HG02884 (cell line): ENCODE measurements at regions not wholly inside any gene's neighbourhood (a gene's known extent, or its start where the extent isn't known, plus 50 kb on each side); places are given as distances from the start of the nearest gene placed in this dataset.
"Not testable (repeated sequence)": the region's sequence is repeated elsewhere in the genome, so short reads cannot be mapped to it uniquely, and the experiment has no call there.

ENCODE experiments used
- ATAC-seq: cut with Tn5 transposase; IDR thresholded peaks from one replicate; pipeline ENCODE4 v1.9.1; 2021; ENCODE audit warnings: mild to moderate bottlenecking, moderate library complexity; ENCODE audit not compliant: unreplicated experiment

DNA sequence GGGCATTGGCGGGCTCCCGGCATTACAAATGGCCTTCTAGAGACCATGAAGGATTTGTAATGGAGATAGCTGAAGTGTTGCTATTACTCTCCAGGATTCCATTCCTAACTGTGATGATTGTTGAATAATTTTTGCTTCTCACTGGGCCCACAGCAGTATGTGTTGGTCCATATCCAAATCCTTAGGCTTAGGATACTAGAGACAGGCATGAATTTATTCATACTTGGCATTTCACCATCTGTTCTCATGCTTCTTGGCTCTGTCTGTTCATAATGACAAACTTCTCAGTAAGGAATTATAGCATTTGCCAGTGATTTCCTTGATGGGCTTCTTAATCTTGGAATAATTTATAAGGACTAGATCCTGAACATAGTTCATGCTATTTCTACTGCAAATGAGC lies 832.9 kb downstream of the C12orf50 start:
- no peak for ATAC-seq

DNA sequence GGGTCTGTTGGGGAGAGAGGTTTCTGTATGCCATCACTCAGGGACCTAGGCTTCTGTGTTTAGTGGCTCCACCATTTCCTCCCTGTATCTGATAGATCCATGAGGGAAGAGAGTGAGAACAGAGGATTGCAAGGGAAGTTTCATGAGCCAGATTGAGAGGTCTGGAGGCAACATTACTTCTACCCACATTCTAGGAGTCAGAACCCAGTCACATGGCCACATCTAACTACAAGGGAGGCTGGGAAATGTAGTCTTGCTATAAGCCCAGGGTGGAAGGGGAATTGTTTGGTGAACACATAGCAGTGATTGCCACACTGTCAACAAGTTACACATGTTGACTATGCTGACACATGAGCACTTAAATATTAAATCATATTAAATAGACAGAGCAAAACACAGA lies 834.8 kb downstream of the C12orf50 start:
- ATAC-seq: not testable (repeated sequence)

DNA sequence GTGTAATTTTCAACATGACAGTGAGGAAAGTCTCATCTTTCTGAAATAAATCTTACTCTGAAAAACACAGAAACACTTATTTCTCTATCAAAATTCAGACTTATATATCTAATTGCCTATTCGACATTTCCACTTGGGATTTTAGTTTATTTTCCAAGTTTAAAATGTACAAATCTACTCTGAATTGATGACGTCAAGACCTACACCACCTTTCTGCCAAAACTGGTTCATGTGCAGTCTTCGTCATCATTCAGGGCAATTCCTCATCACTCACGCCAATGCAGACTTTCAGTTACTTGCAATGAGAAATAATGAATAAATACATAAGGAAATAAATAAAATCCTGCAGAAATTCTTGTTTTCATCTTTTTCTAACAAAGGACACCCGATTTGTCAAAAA lies 843.8 kb downstream of the C12orf50 start:
- ATAC-seq: no peak

DNA sequence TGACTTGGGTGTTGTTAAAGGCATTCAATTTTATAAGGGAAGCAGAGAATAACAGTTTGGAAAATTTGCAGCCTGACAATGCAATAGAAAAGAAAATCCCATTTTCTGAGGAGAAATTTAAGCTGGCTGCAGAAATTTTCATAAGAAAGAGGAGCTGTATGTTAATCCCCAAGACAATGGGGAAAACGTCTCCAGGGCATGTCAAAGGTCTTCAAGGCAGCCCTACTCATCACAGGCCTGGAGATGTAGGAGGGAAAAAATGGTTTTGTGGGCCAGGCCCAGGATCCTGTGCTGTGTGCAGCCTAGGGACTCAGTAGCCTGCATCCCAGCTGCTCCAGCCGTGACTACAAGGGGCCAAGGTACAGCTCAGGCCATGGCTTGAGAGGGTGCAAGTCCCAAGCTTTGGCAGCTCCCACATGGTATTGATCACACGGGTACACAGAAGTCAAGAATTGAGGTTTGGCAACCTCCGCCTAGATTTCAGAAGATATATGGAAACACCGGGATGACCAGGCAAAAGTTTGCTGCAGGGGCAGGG lies 846.4 kb downstream of the C12orf50 start:
- no peak for ATAC-seq

DNA sequence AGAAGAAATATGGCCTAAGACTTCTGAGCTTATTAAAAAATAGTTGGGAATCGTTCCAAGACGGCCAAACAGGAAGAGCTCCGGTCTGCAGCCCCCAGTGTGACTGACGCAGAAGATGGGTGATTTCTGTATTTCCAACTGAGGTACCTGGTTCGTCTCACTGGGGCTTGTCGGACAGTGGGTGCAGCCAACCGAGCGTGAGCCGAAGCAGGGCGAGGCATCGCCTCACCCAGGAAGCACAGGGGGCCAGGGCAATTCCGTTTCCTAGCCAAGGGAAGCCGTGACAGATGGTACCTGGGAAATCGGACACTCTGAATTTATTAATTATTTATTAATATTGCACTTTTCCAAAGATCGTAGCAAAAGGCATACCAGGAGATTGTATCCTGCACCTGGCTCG lies 857.8 kb downstream of the C12orf50 start:
- no peak for ATAC-seq

DNA sequence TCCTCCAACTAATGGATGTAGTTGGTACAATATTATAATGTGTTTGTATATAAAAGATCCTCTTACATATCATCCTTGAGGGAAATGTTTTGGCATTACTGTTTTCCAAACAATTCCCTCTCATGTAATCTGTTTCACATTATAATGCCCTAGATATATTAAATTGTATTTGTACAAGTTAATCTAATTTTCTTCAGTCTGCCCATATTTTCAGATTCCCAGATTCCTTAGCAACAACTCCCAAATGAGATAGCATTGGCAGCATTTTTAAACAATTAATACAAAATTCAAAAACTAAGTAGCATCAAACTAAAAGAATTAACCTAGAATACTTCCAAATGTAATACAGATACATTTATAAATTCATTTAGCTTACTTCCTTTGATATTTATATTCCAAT lies 860.2 kb downstream of the C12orf50 start:
- no peak for ATAC-seq

DNA sequence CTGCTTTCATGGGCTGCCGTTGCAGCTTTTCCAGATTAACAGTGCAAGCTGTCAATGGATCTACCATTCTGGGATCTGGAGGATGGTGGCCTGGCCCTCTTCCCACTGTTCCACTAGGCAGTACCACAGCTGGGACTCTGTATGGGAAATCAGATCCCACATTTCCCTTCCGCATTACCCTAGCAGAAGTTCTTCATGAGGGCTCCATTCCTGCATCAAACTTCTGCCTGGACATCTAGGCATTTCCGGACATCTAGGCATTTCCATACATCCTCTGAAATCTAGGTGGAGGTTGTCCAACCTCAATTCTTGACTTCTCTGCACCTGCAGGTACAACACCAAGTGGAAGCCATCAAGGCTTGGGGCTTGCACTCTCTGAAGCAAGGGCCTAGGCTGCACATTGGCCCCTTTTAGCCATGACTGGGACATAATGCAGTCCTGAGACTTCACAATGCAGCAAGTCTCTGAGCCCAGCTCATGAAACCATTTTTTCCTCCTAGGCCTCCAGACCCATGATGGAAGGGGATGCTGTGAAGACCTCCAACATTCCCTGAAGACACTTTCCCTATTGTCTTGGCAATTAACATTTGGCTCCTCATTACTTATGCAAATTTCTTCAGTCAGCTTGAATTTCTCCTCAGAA lies 863.3 kb downstream of the C12orf50 start:
- no peak for ATAC-seq

DNA sequence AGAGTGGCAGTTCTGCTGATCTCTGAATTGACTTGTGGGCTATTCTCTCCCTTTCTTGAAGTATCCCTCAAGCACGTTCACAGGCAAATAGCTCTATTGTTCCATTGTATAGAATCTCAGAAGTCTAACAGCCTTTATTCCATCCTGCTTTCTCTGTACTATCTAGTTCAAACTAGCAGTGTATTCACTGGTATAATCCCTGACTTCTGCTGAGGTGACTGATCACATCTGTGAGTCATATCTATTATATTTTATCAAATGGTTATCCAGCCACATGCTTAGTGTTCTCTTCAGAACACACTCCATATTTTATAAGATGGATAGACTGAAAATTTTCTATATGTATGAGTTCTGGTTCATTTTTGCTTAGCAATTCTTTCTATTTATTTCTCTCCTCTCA lies 866.1 kb downstream of the C12orf50 start:
- no peak for ATAC-seq

DNA sequence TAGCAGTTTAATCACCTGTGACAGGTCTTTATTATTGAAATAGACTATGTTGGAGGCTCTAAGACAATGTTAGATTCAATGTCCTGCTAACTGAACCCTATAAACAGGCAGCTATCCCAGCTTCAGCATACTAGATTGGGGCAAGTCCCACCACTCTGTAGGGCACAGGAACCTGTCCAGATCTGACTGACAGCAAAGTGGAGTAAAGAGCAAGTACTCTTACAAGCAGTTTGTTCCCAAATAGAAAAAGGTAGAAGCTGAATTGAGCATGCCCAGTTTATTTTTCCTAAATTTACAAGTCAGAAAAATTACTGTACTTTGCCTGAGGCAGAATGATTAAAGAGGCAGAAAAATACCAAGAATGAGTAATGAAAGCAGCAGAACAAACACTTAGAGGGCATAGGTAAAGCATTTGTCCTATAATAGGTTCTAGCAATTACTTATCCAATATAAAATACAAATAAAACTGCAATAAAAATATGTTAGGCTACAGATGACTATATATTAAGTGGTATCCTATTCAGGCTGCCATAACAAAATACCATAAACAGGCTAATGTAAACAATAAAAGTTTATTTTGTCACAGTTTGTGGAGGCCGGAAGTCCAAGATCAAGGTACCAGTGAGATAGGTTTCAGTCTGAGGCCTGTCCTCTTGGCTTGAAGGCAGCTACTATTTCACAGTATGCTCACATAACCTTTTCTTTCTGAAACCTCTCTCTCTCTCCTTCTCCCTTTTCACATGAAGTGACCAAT lies 868.2 kb downstream of the C12orf50 start:
- no peak for ATAC-seq

DNA sequence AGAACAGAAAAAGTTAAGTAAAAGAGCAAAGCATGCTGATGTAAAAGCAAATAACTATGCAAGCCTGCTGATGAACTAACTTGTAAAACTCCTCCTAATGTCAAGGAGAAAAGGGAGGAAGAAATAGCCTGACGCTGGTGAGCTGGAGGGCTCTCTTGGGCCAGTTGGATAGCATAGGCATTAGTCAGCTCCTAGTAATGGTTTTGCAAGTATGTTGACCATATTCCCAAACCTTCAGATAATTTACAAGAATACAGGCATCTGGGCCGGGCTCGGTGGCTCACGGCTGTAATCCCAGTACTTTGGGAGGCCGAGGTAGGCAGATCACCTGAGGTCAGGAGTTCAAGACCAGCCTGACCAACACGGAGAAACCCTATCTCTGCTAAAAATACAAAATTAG lies 871.4 kb downstream of the C12orf50 start:
- no peak for ATAC-seq

DNA sequence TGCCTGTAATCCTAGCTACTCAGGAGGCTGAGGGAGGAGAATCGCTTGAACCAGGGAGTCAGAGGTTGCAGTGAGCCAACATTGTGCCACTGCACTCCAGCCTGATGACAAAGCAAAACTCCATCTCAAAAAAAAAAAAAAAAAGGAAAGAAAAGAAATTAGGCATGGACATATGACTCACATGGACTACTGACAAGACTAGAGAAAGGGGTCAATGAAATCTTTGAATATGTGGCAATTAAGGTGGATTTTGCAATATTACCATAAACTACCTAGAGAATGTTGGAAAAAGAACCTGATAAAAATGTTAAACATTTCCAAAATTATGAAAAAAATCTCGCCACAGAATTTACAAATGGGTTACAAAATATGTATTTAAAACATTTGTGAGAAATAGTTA lies 873.6 kb downstream of the C12orf50 start:
- no peak for ATAC-seq

DNA sequence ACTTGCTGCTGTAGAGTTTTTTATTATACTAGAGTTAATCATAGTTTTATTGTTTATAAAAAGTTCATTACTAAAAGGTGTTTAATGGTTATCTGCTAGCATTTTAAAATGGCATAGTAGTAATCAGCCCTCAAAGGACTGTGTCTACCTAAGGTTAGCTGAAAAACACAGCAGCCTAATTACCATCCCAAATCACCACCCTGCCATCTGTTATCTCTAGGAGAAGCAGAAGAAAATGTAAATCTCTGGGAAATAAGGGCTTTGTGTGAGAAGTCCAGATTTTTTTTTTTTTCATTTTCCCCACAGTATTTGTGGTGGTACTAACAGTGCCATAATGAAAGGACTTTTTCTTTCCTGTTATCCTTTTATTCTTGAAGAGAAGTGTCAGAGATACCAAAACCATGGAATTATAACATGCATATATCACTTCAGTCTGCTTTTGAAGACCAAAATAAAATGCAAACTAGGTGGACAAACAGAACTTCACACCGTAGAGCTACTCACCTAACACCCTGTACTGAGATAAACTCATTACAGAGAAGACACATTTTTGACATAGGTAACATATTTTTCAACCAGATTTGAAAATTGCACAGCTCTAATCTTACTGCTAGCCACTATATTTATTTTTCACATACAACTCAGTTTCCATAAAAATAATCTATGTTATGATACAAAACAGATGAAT lies 876.2 kb downstream of the C12orf50 start:
- ATAC-seq: no peak

DNA sequence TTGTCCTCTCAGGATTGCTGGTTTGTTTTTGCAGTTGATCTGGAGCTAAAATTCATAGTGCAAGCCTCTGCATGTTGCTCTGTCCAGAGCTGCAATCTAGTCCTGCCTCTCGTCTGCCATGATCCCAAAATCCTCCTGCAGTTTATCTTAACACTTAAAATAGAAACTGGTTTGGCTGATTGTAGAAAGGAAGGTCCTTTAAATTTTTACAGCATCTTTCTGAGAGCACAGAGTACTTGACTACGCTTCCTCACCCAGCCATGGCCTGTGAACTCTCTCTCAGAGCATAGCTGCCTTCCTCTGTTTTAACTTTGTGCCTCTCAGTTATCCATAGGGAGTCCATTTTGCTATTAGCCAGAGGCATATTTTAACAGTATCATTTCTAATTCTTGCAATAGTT lies 877.1 kb downstream of the C12orf50 start:
- no peak for ATAC-seq

DNA sequence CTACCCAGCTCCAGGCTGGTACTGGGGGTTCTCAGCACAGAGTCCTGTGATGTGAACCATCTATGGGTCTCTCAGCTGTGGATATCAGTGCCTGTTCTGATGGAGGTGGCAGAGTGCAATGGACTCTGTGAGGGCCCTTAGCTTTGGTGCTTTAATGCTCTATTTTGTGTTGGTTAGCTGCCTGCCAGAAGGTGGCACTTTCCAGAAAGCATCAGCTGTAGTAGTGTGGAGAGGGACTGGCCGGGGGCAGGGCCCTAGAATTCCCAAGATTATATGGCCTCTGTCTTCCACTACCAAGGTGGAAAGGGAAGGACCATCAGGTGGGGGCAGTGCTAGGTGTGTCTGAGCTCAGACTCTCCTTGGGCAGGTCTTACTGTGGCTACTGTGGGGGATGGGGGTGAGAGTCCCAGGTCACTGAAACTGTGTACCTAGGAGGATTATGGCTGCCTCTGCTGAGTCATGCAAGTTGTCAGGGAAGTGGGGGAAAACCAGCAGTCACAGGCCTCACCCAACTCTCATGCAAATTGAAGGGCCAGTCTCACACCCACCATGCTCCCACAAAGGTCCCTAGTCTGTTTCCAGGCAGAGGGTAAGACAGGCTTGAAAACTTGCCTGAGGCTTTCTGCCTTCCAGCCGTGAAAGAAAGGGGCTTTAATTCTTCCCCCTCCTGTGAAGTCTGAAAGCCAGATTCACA lies 878.1 kb downstream of the C12orf50 start:
- no peak for ATAC-seq

DNA sequence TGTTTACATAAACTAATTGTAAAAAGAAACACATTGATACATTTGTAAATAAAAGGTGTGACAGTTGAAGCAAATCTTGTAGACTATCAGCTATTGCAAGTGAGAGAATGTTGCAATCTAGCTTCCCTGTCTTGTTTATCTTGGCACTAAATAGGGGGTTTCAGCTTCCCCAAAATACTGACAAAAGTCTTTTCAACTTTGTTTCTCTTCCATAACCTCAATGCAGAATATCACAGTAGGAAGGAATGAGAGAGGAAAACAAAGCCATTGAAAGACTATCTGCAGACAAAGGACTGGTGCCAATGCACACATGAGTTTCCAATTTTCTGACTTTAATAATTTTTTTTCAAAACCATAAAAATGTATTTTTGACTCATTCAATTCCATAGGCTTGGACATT lies 886.2 kb upstream of the MGAT4C start:
- no peak for ATAC-seq

DNA sequence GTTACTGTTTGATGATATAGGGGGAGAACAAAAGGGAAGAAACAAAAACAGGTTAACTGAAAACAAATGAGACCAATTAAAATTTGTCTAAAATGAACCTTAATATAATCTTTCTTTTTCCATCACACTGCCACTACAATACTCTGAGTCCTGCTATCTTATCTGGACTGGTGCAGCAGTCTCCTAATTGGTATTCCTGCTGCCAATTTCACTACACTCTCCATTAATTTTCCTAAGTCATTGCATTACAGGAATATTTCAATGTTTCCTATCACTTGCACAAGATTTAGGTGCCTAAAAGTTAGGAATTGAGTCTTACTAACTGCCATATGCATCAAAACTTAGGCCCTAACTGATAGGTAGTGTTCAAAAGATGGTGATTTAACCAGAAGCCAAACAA lies 884.9 kb upstream of the MGAT4C start:
- ATAC-seq: no peak

DNA sequence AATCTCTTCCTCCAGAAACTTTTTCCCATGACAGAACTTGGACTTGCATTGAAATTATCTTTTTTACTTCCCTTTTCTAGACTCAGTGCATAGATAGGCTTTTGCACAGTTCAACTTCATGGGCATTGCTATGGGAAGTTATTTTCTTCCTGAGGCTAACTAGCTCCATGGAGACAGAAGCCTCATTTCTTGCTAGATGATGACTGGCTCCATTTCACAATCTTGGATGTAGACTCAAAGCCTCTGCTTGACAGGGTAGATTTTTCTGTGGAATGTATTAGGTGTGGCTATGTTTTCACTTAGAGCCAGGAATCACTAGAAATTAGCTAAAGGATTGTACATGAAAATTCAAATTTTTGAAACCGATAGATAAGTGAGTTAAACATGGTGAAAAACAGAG lies 884.1 kb upstream of the MGAT4C start:
- no peak for ATAC-seq

DNA sequence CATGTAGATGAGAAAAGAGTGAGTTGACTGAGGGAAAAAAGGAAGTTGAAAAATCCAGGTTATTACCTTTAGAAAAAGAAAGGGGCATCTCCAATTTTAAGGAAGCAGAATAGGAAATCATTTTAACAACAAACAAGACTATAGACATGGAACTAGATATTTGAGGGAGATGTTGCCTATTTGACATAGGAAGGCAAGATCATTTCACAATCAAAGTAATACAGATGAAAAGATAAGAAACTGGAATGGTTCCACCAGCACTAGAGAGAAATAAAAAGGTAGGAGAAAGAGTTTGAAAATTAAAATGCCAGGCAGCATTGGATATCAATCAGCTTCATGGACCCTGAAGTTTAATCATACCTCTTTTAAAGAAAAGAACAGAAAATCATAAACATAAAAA lies 881.0 kb upstream of the MGAT4C start:
- no peak for ATAC-seq

DNA sequence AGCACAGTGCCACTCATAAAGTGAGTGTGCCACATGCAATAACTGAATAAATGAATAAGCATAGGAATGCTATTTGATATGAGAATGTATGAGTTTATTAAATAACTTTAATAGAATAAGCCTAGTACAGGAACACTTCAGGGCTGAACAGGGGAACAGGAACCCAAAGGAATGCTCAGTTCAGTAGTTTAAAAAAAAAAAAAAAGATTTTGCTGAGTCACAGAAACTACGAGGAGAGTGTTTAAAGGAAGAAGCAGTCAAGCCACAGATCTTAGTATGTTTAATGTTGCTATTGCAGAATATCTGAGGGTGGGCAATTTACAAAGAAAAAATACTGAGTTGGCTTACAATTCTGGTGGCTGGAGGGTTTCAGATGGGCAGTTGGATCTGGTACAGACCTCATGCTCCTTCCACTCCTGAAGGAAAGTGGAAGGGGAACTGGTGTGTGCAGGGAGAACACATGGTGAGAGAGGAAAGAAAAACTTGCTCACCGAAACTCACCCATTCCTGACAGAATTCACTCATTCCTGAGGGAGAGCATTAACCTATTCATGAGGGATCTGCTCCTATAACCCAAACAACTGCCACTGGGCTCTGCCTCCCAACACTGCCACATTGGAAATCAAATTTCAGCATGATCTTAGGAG lies 880.3 kb upstream of the MGAT4C start:
- no peak for ATAC-seq

DNA sequence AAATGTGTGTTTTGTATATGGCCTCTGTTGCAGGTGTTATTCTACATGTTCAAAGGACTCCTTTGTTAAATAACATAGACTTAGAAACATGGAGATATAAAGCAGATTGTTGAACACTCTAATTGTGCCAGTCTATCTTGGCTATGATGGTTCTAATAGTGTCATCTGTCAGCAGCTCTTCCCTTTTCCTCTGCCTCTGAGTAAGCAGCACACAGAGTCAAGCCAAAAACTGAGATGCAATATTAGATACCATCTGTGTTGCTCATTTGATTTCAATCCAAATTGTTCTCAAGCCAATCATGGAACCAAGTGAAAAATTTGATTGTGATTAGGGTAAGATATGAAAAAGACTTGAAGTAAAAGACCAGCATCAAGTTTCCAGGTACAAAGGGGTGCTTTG lies 871.1 kb upstream of the MGAT4C start:
- no peak for ATAC-seq

DNA sequence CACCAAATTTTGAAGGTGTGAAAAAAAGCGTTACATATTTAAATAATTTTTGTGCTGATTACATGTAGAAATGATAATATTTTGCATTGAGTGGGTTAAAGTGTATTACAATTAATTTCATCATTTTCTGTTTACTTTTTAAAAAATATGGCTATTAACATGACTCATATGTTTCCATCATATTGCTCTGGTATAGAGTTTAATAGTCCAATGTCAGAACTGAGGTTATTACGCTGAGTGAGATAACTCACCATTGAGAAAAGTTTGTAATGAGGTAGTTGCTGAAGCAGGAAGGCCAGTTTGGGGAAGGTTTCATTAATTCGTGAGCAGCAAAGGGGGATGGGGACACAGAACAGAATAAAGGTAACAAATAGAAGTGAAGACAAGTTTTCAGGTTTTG lies 865.7 kb upstream of the MGAT4C start:
- ATAC-seq: no peak
